ENCODE measurements at regions not wholly inside any gene's neighbourhood (a gene's known extent, or its start where the extent isn't known, plus 50 kb on each side); places are given as distances from the start of the nearest gene placed in this dataset.

DNA sequence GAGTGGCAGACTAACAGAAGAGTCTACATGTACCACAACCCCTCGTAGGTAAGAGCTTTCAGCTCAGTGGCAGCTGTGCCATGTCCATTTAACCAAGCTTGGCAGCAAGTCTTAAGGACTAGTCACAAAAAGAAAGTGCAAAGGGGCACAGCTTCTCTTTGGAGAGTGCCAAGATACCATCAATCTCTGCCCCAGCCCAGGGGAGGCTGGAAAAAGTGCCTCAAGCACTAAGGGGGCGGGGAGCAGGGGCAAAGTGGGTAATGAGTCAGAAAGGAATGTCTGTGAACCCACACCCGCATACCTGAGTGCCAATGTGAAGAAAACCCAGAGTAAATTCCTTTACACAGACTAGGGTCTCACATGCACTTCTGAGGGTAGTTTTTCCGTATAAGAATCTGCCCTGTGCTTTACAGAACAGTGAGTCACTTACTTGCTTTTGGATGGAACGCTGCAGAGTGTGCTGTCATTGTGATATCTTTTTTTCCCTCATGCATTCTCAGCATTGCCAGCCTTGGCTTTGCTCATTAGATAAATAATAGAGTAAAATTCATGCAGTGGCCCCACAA is 219.8 kb downstream of the ZNF674 start:
- Histone ChIP-seq H3K36me3 (ENCODE audit: control insufficient read depth, insufficient read depth, low read length) (no peaks in the 10 kb centered on the region), H2AFZ (ENCODE audit: low read depth, low read length) (no peak overlapping the region), H3K9me1 (ENCODE audit: control insufficient read depth, insufficient read depth, low read length) (no peaks in the 10 kb centered on the region), H3K4me2 (ENCODE audit: insufficient read depth, low read length) (no peak overlapping the region), H3K4me3 (no peak overlapping the region), H3K27me3 (ENCODE audit: control insufficient read depth in 2 of 2, insufficient read depth in 2 of 2, low read length in 2 of 2) (no peaks in the 10 kb centered on the region), H3K27ac (ENCODE audit: extremely low read depth, low read depth, low read length) (no peak overlapping the region), H3K9me3 (replicated peaks; ENCODE audit: control insufficient read depth, insufficient read depth, low read depth, low read length) (no peaks in the 10 kb centered on the region), H3K9ac (ENCODE audit: insufficient read depth in 1 of 2, low read depth in 2 of 2, low read length in 2 of 2) (no peak overlapping the region), H4K20me1 (replicated peaks; ENCODE audit: control insufficient read depth, insufficient read depth, low read length) (no peaks in the 10 kb centered on the region), H3K4me1 (replicated peaks in 1 of 2; ENCODE audit: control insufficient read depth in 2 of 2, insufficient read depth in 2 of 2, low read length in 2 of 2) (no peaks in the 10 kb centered on the region), H3K79me2 (ENCODE audit: control insufficient read depth, insufficient read depth, low read length) (no peaks in the 10 kb centered on the region)
- FAIRE-seq, result no peak
- POLR2A ChIA-PET, result no interaction called here
- TF ChIP-seq, protein P1, sequence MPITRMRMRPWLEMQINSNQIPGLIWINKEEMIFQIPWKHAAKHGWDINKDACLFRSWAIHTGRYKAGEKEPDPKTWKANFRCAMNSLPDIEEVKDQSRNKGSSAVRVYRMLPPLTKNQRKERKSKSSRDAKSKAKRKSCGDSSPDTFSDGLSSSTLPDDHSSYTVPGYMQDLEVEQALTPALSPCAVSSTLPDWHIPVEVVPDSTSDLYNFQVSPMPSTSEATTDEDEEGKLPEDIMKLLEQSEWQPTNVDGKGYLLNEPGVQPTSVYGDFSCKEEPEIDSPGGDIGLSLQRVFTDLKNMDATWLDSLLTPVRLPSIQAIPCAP (CRISPR knock-in tag; IDR thresholded peaks at IDR 0.05; ENCODE audit: borderline replicate concordance), result no peak
- TF ChIP-seq NRF1 (conservative IDR thresholded peaks at IDR 0.05 in 1 of 2, IDR thresholded peaks at IDR 0.05 in 1 of 2) (no peak), ZBTB8A (IDR thresholded peaks at IDR 0.05; ENCODE audit: partially characterized antibody) (no peak), NR4A1 (CRISPR knock-in tag; IDR thresholded peaks at IDR 0.05) (no peak), NR4A1 (tag; IDR thresholded peaks at IDR 0.05) (no peak), ZNF561 (CRISPR knock-in tag; conservative IDR thresholded peaks at IDR 0.05) (no peak)
- 0% methylated on average over 5 of the region's 5 CpGs for WGBS (ENCODE audit: insufficient coverage, low coverage, missing lambda C conversion rate)
- intact Hi-C loops (cut with micrococcal nuclease), result no loop called here
- in situ Hi-C loops (cut with MboI), result no loop called here
- CTCF ChIA-PET (ENCODE audit: low intra/inter-chr PET ratio), result no interaction called here
- no TSS peak for BruUV-seq (replicated peaks)
- no peak for ATAC-seq
- no peak for DNase-seq (ENCODE audit: extremely low read depth in 1 of 4, low spot score in 3 of 4)

DNA sequence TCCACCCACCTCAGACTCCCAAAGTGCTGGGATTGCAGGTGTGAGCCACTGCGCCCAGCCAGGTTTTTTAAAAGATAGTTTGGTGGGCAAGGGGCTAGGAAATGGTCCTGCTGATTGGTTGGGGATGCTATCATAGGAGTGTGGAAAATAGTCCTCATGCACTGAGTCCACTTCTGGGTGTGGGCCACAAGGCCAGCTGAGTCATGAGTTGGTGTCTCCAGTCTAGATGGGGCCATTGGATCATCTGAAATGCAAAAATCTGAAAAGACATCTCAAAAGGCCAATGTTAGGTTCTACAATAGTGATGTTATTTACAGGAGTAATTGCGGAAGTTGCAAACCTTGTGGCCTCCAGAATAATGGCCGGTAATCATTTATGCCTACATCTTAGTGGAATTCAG is 221.1 kb downstream of the ZNF674 start:
- FAIRE-seq (no peak), ATAC-seq (no peak), DNase-seq (ENCODE audit: extremely low read depth in 1 of 4, low spot score in 3 of 4) (no peak)
- in situ Hi-C loops (cut with MboI) (no loop called here), intact Hi-C loops (cut with micrococcal nuclease) (no loop called here)
- TF ChIP-seq, protein P2, sequence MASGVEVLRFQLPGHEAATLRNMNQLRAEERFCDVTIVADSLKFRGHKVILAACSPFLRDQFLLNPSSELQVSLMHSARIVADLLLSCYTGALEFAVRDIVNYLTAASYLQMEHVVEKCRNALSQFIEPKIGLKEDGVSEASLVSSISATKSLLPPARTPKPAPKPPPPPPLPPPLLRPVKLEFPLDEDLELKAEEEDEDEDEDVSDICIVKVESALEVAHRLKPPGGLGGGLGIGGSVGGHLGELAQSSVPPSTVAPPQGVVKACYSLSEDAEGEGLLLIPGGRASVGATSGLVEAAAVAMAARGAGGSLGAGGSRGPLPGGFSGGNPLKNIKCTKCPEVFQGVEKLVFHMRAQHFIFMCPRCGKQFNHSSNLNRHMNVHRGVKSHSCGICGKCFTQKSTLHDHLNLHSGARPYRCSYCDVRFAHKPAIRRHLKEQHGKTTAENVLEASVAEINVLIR (CRISPR knock-in tag; IDR thresholded peaks at IDR 0.05), result no peak
- no peak for TF ChIP-seq KDM5B (IDR thresholded peaks at IDR 0.05; ENCODE audit: insufficient replicate concordance, low read depth, low read length)
- no peak for TF ChIP-seq ARID1B (IDR thresholded peaks at IDR 0.05)
- TF ChIP-seq CREM (IDR thresholded peaks at IDR 0.05; ENCODE audit: low read depth), result no peak
- TF ChIP-seq GTF2F1 (IDR thresholded peaks at IDR 0.05; ENCODE audit: low read depth, low read length), result no peak
- Histone ChIP-seq H3K9me1 (ENCODE audit: control insufficient read depth, insufficient read depth, low read length) (no peaks in the 10 kb centered on the region), H3K4me2 (ENCODE audit: insufficient read depth, low read length) (no peak overlapping the region), H2AFZ (ENCODE audit: low read depth, low read length) (no peak overlapping the region), H3K36me3 (ENCODE audit: control insufficient read depth, insufficient read depth, low read length) (no peaks in the 10 kb centered on the region), H3K27ac (ENCODE audit: extremely low read depth, low read depth, low read length) (no peak overlapping the region), H3K9ac (ENCODE audit: insufficient read depth in 1 of 2, low read depth in 2 of 2, low read length in 2 of 2) (no peak overlapping the region), H3K27me3 (ENCODE audit: control insufficient read depth in 2 of 2, insufficient read depth in 2 of 2, low read length in 2 of 2) (no peaks in the 10 kb centered on the region), H3K9me3 (replicated peaks; ENCODE audit: control insufficient read depth, insufficient read depth, low read depth, low read length) (no peaks in the 10 kb centered on the region), H3K4me1 (replicated peaks in 1 of 2; ENCODE audit: control insufficient read depth in 2 of 2, insufficient read depth in 2 of 2, low read length in 2 of 2) (no peaks in the 10 kb centered on the region), H3K4me3 (no peak overlapping the region), H3K79me2 (ENCODE audit: control insufficient read depth, insufficient read depth, low read length) (no peaks in the 10 kb centered on the region), H4K20me1 (replicated peaks; ENCODE audit: control insufficient read depth, insufficient read depth, low read length) (no peaks in the 10 kb centered on the region)
- WGBS (ENCODE audit: insufficient coverage, low coverage, missing lambda C conversion rate), result 0% methylated on average over 3 of the region's 3 CpGs
- BruUV-seq (replicated peaks), result no TSS peak
- POLR2A ChIA-PET, result no interaction called here
- CTCF ChIA-PET (ENCODE audit: low intra/inter-chr PET ratio), result no interaction called here
